Neural progenitor cell (in vitro differentiated cells): ENCODE measurements at regions not wholly inside any gene's neighbourhood (a gene's known extent, or its start where the extent isn't known, plus 50 kb on each side); places are given as distances from the start of the nearest gene placed in this dataset.

ENCODE experiments used
- DNase-seq: peaks from one replicate; pipeline ENCODE4 v3.0.0-alpha.2; 2016; ENCODE audit warnings: low spot score
- H2AFZ ChIP-seq: fragments of 200-600 bp; sonication (generic); replicated peaks from 2 replicates; pipeline ENCODE4 v1.6.1; 2016; ENCODE audit warnings: antibody characterized with exemption
- H3F3A ChIP-seq: fragments of 200-600 bp; sonication (generic); 2 replicates; pipeline ENCODE4 v1.6.1; 2016; ENCODE audit warnings: antibody characterized with exemption, low read depth
- H3K27ac ChIP-seq: fragments of 200-600 bp; sonication (generic); 2 replicates; pipeline ENCODE4 v1.5.1; 2016; ENCODE audit warnings: mild to moderate bottlenecking
- H3K27me3 ChIP-seq: fragments of 200-600 bp; sonication (generic); 2 replicates; pipeline ENCODE4 v1.6.1; 2016; ENCODE audit warnings: mild to moderate bottlenecking, moderate library complexity
- H3K36me3 ChIP-seq: fragments of 200-600 bp; sonication (generic); 2 replicates; pipeline ENCODE4 v1.5.1; 2016
- H3K4me1 ChIP-seq: fragments of 200-600 bp; sonication (generic); 2 replicates; pipeline ENCODE4 v1.6.1; 2016; ENCODE audit warnings: mixed run types
- H3K4me2 ChIP-seq: fragments of 200-600 bp; sonication (generic); 2 replicates; pipeline ENCODE4 v1.6.1; 2016
- H3K4me3 ChIP-seq: fragments of 200-600 bp; sonication (generic); 2 replicates; pipeline ENCODE4 v1.5.1; 2016
- H3K79me2 ChIP-seq: fragments of 200-600 bp; sonication (generic); 2 replicates; pipeline ENCODE4 v1.6.1; 2016; ENCODE audit warnings: low read depth
- H3K9ac ChIP-seq: fragments of 200-600 bp; sonication (generic); 2 replicates; pipeline ENCODE4 v1.6.1; 2016
- H3K9me3 ChIP-seq: fragments of 200-600 bp; sonication (generic); 2 replicates; pipeline ENCODE4 v1.5.1; 2016; ENCODE audit warnings: low read depth
- H4K20me1 ChIP-seq: fragments of 200-600 bp; sonication (generic); 2 replicates; pipeline ENCODE4 v1.6.1; 2016; ENCODE audit warnings: low read depth
- H3K27ac Mint-ChIP-seq: 3 replicates; pipeline ENCODE4 v1.8.0; 2021; ENCODE audit warnings: mixed read lengths
- H3K27me3 Mint-ChIP-seq: 2 replicates; pipeline ENCODE4 v1.8.0; 2022; ENCODE audit warnings: low read depth, mild to moderate bottlenecking, inconsistent platforms, moderate library complexity, mixed read lengths; ENCODE audit not compliant: insufficient read depth
- H3K36me3 Mint-ChIP-seq: 3 replicates; pipeline ENCODE4 v1.8.0; 2021; ENCODE audit warnings: mixed read lengths
- H3K4me1 Mint-ChIP-seq: 3 replicates; pipeline ENCODE4 v1.8.0; 2021; ENCODE audit warnings: mixed read lengths
- H3K4me3 Mint-ChIP-seq: 3 replicates; pipeline ENCODE4 v1.8.0; 2021; ENCODE audit warnings: mild to moderate bottlenecking, moderate library complexity, mixed read lengths
- H3K9me3 Mint-ChIP-seq: 3 replicates; pipeline ENCODE4 v1.8.0; 2020; ENCODE audit warnings: mixed read lengths
- CTCF ChIP-seq: fragments of 200-600 bp; sonication (generic); IDR thresholded peaks from 2 replicates; pipeline ENCODE4 v1.5.1; 2017; ENCODE audit warnings: antibody characterized with exemption, mild to moderate bottlenecking
- EZH2 ChIP-seq: fragments of 200-600 bp; sonication (generic); IDR thresholded peaks from 2 replicates; pipeline ENCODE4 v1.6.1; 2017; ENCODE audit warnings: antibody characterized with exemption, mild to moderate bottlenecking, moderate library complexity
- EZH2phosphoT487 ChIP-seq: fragments of 200-600 bp; sonication (generic); IDR thresholded peaks from 2 replicates; pipeline ENCODE4 v1.6.1; 2017; ENCODE audit warnings: antibody characterized with exemption

- no peak overlapping the region for H3K4me2 ChIP-seq
- peak; percentile 74 for DNase-seq
These were observed 58.3 kb upstream of the EEA1 start for GRCh38 chr12:92987362-92987761.

GRCh38 chr12:92987846-92988621 is 58.9 kb upstream of the EEA1 start:
- no peak overlapping the region for H3K27ac ChIP-seq
- DNase-seq = peak; percentile 7
- peaks cover 9% of the 10 kb centered on the region for H3K4me1 Mint-ChIP-seq
- H3K4me3 Mint-ChIP-seq = no peak overlapping the region
- no peaks in the 10 kb centered on the region for H4K20me1 ChIP-seq
- no peak overlapping the region for H3K4me2 ChIP-seq
- H3K36me3 ChIP-seq = no peaks in the 10 kb centered on the region
- H3K27ac Mint-ChIP-seq = no peak overlapping the region
- H3K79me2 ChIP-seq = no peaks in the 10 kb centered on the region
- H3K4me1 ChIP-seq = peaks cover 6% of the 10 kb centered on the region
- no peak for TF ChIP-seq EZH2
- TF ChIP-seq EZH2phosphoT487 = no peak
- TF ChIP-seq CTCF = no peak
- peaks cover 6% of the 10 kb centered on the region for H3K27me3 Mint-ChIP-seq
- H2AFZ ChIP-seq = peak overlapping the region; percentile 84
- no peaks in the 10 kb centered on the region for H3K36me3 Mint-ChIP-seq
- no peak overlapping the region for H3K9ac ChIP-seq
- H3F3A ChIP-seq = no peaks in the 10 kb centered on the region
- no peaks in the 10 kb centered on the region for H3K9me3 ChIP-seq
- no peak overlapping the region for H3K4me3 ChIP-seq
- H3K27me3 ChIP-seq = no peaks in the 10 kb centered on the region
- H3K9me3 Mint-ChIP-seq = peaks cover 6% of the 10 kb centered on the region

More at GRCh38 chr12:92987362-92987761, 58.3 kb upstream of the EEA1 start:
- Histone ChIP-seq H3K9ac (no peak overlapping the region), H3K36me3 (no peaks in the 10 kb centered on the region), H3K27me3 (no peaks in the 10 kb centered on the region), H3K79me2 (no peaks in the 10 kb centered on the region), H3F3A (no peaks in the 10 kb centered on the region), H2AFZ (peak overlapping the region; percentile 84), H3K27ac (no peak overlapping the region), H3K4me1 (peaks cover 6% of the 10 kb centered on the region), H3K4me3 (no peak overlapping the region), H4K20me1 (no peaks in the 10 kb centered on the region), H3K9me3 (no peaks in the 10 kb centered on the region)
- Mint-ChIP-seq H3K4me1 (peaks cover 9% of the 10 kb centered on the region), H3K27me3 (peaks cover 6% of the 10 kb centered on the region), H3K4me3 (no peak overlapping the region), H3K27ac (no peak overlapping the region), H3K36me3 (no peaks in the 10 kb centered on the region), H3K9me3 (peaks cover 8% of the 10 kb centered on the region)
- TF ChIP-seq EZH2phosphoT487 = no peak
- peak; percentile 80 for TF ChIP-seq CTCF
- no peak for TF ChIP-seq EZH2

- Histone ChIP-seq H3K9ac (no peak overlapping the region), H3K4me1 (peaks cover 6% of the 10 kb centered on the region), H3K9me3 (no peaks in the 10 kb centered on the region), H2AFZ (no peak overlapping the region), H4K20me1 (no peaks in the 10 kb centered on the region), H3K36me3 (peaks cover 3% of the 10 kb centered on the region), H3K27me3 (no peaks in the 10 kb centered on the region), H3F3A (no peaks in the 10 kb centered on the region), H3K27ac (no peak overlapping the region), H3K4me2 (no peak overlapping the region), H3K4me3 (no peak overlapping the region), H3K79me2 (no peaks in the 10 kb centered on the region)
- TF ChIP-seq EZH2 (no peak), CTCF (no peak), EZH2phosphoT487 (no peak)
- Mint-ChIP-seq H3K27ac (no peak overlapping the region), H3K36me3 (no peaks in the 10 kb centered on the region), H3K4me1 (peaks cover 9% of the 10 kb centered on the region), H3K4me3 (no peak overlapping the region), H3K27me3 (peaks cover 6% of the 10 kb centered on the region), H3K9me3 (peaks cover 7% of the 10 kb centered on the region)
- no peak for DNase-seq
These were observed 59.6 kb upstream of the EEA1 start for GRCh38 chr12:92988622-92989130.
